NCI-H510A (cell line): ENCODE measurements at regions not wholly inside any gene's neighbourhood (a gene's known extent, or its start where the extent isn't known, plus 50 kb on each side); places are given as distances from the start of the nearest gene placed in this dataset.

Source experiments
- DNase-seq: peaks from one replicate; lab custom pipeline; 2025; lab: John Stamatoyannopoulos, UW

- DNase-seq: no peak
These were observed 355.4 kb upstream of the GULP1 start for GRCh38 chr2:187936228-187936627.

- peak; percentile 36 for DNase-seq
These were observed 352.5 kb upstream of the GULP1 start for GRCh38 chr2:187939180-187939579.

- DNase-seq: no peak
These were observed 348.8 kb upstream of the GULP1 start for GRCh38 chr2:187942876-187943275.

- no peak for DNase-seq
These were observed 347.8 kb upstream of the GULP1 start for GRCh38 chr2:187943772-187944369.

- DNase-seq: no peak
These were observed 341.8 kb upstream of the GULP1 start for GRCh38 chr2:187949859-187950258.

- DNase-seq: no peak
These were observed 340.0 kb upstream of the GULP1 start for GRCh38 chr2:187951470-187952218.

GRCh38 chr2:187956906-187957534, 334.7 kb upstream of the GULP1 start:
- no peak for DNase-seq

- DNase-seq: no peak
These were observed 331.9 kb upstream of the GULP1 start for GRCh38 chr2:187959821-187960220.

GRCh38 chr2:187962538-187962937, 329.1 kb upstream of the GULP1 start:
- no peak for DNase-seq

- DNase-seq: no peak
These were observed 326.9 kb upstream of the GULP1 start for GRCh38 chr2:187964746-187965145.

GRCh38 chr2:187966924-187967323, 324.8 kb upstream of the GULP1 start:
- DNase-seq: no peak

GRCh38 chr2:187971893-187972292, 319.8 kb upstream of the GULP1 start:
- DNase-seq: no peak

- DNase-seq: no peak
These were observed 315.3 kb upstream of the GULP1 start for GRCh38 chr2:187976259-187976985.

- no peak for DNase-seq
These were observed 314.7 kb upstream of the GULP1 start for GRCh38 chr2:187976986-187977333.

GRCh38 chr2:187978356-187978755, 313.3 kb upstream of the GULP1 start:
- no peak for DNase-seq

GRCh38 chr2:187982668-187983067, 309.0 kb upstream of the GULP1 start:
- no peak for DNase-seq

- no peak for DNase-seq
These were observed 306.5 kb upstream of the GULP1 start for GRCh38 chr2:187985195-187985594.

GRCh38 chr2:187985923-187986322, 305.8 kb upstream of the GULP1 start:
- DNase-seq: no peak

GRCh38 chr2:187986390-187987105, 305.1 kb upstream of the GULP1 start:
- no peak for DNase-seq

- no peak for DNase-seq
These were observed 303.3 kb upstream of the GULP1 start for GRCh38 chr2:187988348-187988747.

- DNase-seq: no peak
These were observed 301.6 kb upstream of the GULP1 start for GRCh38 chr2:187989925-187990623.

GRCh38 chr2:187991389-187991788, 300.3 kb upstream of the GULP1 start:
- no peak for DNase-seq
